ENCODE measurements at regions not wholly inside any gene's neighbourhood (a gene's known extent, or its start where the extent isn't known, plus 50 kb on each side); places are given as distances from the start of the nearest gene placed in this dataset.

- no peak overlapping the region for H3K4me3 ChIP-seq (ENCODE audit: extremely low read depth in 1 of 4, insufficient read depth in 2 of 4, low read depth in 3 of 4, low read length in 4 of 4)
- H3K36me3 ChIP-seq (ENCODE audit: control insufficient read depth in 2 of 4, insufficient read depth in 4 of 4, low read length in 3 of 4), result no peaks in the 10 kb centered on the region
- no peak for FAIRE-seq
- no peak overlapping the region for H3K18ac ChIP-seq (ENCODE audit: extremely low read depth, low read length)
- no peak overlapping the region for H2BK120ac ChIP-seq (replicated peaks; ENCODE audit: low read depth, low read length)
- H2BK20ac ChIP-seq (ENCODE audit: low read length), result no peak overlapping the region
- no peak overlapping the region for H3K9ac ChIP-seq (replicated peaks in 1 of 4; ENCODE audit: extremely low read depth in 1 of 4, low read depth in 3 of 4, low read length in 3 of 4)
- no peak overlapping the region for H3K27ac ChIP-seq (ENCODE audit: low read depth, low read length)
- H3K4ac ChIP-seq (replicated peaks; ENCODE audit: insufficient read length, low read depth, low read length), result no peak overlapping the region
- H2BK15ac ChIP-seq (ENCODE audit: low read length), result no peak overlapping the region
- H3K56ac ChIP-seq (replicated peaks; ENCODE audit: insufficient read length, low read depth, low read length), result no peak overlapping the region
- H3K79me1 ChIP-seq (ENCODE audit: low read depth, low read length), result no peaks in the 10 kb centered on the region
- ChIA-PET POLR2A (ENCODE audit: partially characterized antibody) (no interaction called here), CTCF (ENCODE audit: partially characterized antibody) (interaction anchor here (0.6 kb wide), 1 partner anchor 1555 kb away, joined by 4 read pairs; no protein-coding TSS in a partner anchor)
- DNase-seq (ENCODE audit: low read depth in 1 of 2, low spot score in 2 of 2), result no peak
- WGBS, 2 experiments (ENCODE audit: extremely low coverage in 1 of 2, insufficient coverage in 1 of 2, insufficient read length in 1 of 2, insufficient replicate concordance in 2 of 2, low coverage in 1 of 2, low lambda C conversion rate in 2 of 2, missing lambda C conversion rate in 1 of 2), result 83% methylated on average over 1 of the region's 1 CpG; no CpG with 5 or more reads in 1 of the 2 experiments
- H4K91ac ChIP-seq (replicated peaks; ENCODE audit: insufficient read length, low read length), result no peak overlapping the region
- H4K20me1 ChIP-seq (replicated peaks in 1 of 2; ENCODE audit: control insufficient read depth in 1 of 2, insufficient read depth in 2 of 2, low read length in 2 of 2), result no peaks in the 10 kb centered on the region
- no peak overlapping the region for H4K8ac ChIP-seq (ENCODE audit: extremely low read depth, insufficient read depth, low read length)
- H3K4me2 ChIP-seq (ENCODE audit: insufficient read depth in 1 of 2, low read depth in 2 of 2, low read length in 2 of 2), result no peak overlapping the region
- H2BK12ac ChIP-seq (ENCODE audit: low read depth, low read length), result no peak overlapping the region
- no peak overlapping the region for H2BK5ac ChIP-seq (ENCODE audit: low read depth, low read length)
- no peak overlapping the region for H2AK5ac ChIP-seq (ENCODE audit: low read depth, low read length)
- no peak overlapping the region for H2AFZ ChIP-seq (ENCODE audit: low read length)
- H3K79me2 ChIP-seq (ENCODE audit: control insufficient read depth in 1 of 2, insufficient read depth in 2 of 2, low read length in 2 of 2), result no peaks in the 10 kb centered on the region
- H3K4me1 ChIP-seq (replicated peaks in 1 of 4; ENCODE audit: control insufficient read depth in 3 of 4, insufficient read depth in 4 of 4, low read length in 3 of 4), result peaks cover 0 to 7% (median 4%) of the 10 kb centered on the region in 4 experiments; a peak in 2 of 7 replicates
- H3K23me2 ChIP-seq (ENCODE audit: low read depth, low read length), result no peaks in the 10 kb centered on the region
- no peaks in the 10 kb centered on the region; a peak in 1 of 4 replicates for H3K9me3 ChIP-seq (ENCODE audit: insufficient read depth in 2 of 2, low read depth in 1 of 2, low read length in 1 of 2)
- H3K23ac ChIP-seq (ENCODE audit: insufficient read length), result no peak overlapping the region
- no peaks in the 10 kb centered on the region for H3K27me3 ChIP-seq (replicated peaks in 1 of 4; ENCODE audit: control insufficient read depth in 3 of 4, extremely low read depth in 1 of 4, insufficient read depth in 3 of 4, low read length in 3 of 4)
- no peak overlapping the region for H4K5ac ChIP-seq (ENCODE audit: insufficient read length, low read depth, low read length)
- no peak overlapping the region for H3K14ac ChIP-seq (ENCODE audit: insufficient read length)
- TF ChIP-seq HDAC6 (IDR thresholded peaks at IDR 0.05; ENCODE audit: low read depth, low read length) (no peak), CREB1 (IDR thresholded peaks at IDR 0.05) (no peak), POU5F1 (IDR thresholded peaks at IDR 0.05; ENCODE audit: low read depth, low read length) (no peak), CTCF (IDR thresholded peaks at IDR 0.05; ENCODE audit: control extremely low read depth in 1 of 3, insufficient read depth in 1 of 3, low read depth in 1 of 3, low read length in 3 of 3) (no peak), ZNF274 (IDR thresholded peaks at IDR 0.05; ENCODE audit: borderline replicate concordance, extremely low read depth, low read length) (no peak), RNF2 (IDR thresholded peaks at IDR 0.05; ENCODE audit: borderline replicate concordance, low read depth, low read length, missing control alignments, poor library complexity, severe bottlenecking) (no peak), RBBP5 (IDR thresholded peaks at IDR 0.05; ENCODE audit: borderline replicate concordance, low read depth, low read length) (no peak), SIRT6 (IDR thresholded peaks at IDR 0.05; ENCODE audit: low read length) (no peak), NRF1 (IDR thresholded peaks at IDR 0.05; ENCODE audit: low read depth, low read length) (no peak), SIX5 (IDR thresholded peaks at IDR 0.05; ENCODE audit: low read depth, low read length) (no peak), ASH2L (IDR thresholded peaks at IDR 0.05; ENCODE audit: low read length) (no peak), TAF7 (optimal IDR thresholded peaks at IDR 0.05; ENCODE audit: borderline replicate concordance, low read depth, low read length) (no peak), BRCA1 (IDR thresholded peaks at IDR 0.05; ENCODE audit: low read depth, low read length) (no peak)
Observed at GRCh38 chr4:81990898-81991297, 382.9 kb downstream of the HNRNPD start.

All from H1 (cell line).